Psoas muscle (tissue), 7 donors: ENCODE measurements at regions not wholly inside any gene's neighbourhood (a gene's known extent, or its start where the extent isn't known, plus 50 kb on each side); places are given as distances from the start of the nearest gene placed in this dataset.

Source experiments
- ATAC-seq, 4 donors: fragments of 200-7000 bp; cut with Tn5 transposase; one replicate each; pipeline ENCODE4 v1.9.1; 2020; ENCODE audit warnings: moderate library complexity in 3 of 4, mild to moderate bottlenecking in 2 of 4
- DNase-seq, 2 donors: peaks; one replicate each; pipeline ENCODE4 v3.0.0-alpha.2; 2020
- H3K27ac ChIP-seq: fragments of 200-600 bp; one replicate; pipeline ENCODE4 v1.8.0; 2022
- H3K27me3 ChIP-seq, 3 donors: fragments of 200-600 bp in 1 of 3; one replicate each; pipeline versions ENCODE4 v1.6.1 to v1.8.0; 2013 to 2022; ENCODE audit warnings: low read length in 2 of 3, mild to moderate bottlenecking in 2 of 3, moderate library complexity in 1 of 3; ENCODE audit not compliant: insufficient read depth in 3 of 3
- H3K36me3 ChIP-seq, 2 donors: fragments of 200-600 bp in 1 of 2; one replicate each; pipeline versions ENCODE4 v1.6.1 to v1.8.0; 2013 to 2022; ENCODE audit warnings: low read depth in 1 of 2, mild to moderate bottlenecking in 1 of 2, moderate library complexity in 1 of 2; ENCODE audit not compliant: insufficient read depth in 1 of 2
- H3K4me1 ChIP-seq: fragments of 200-600 bp; one replicate; pipeline ENCODE4 v1.8.0; 2022
- H3K4me3 ChIP-seq: fragments of 200-600 bp; one replicate; pipeline ENCODE4 v1.8.0; 2022; ENCODE audit warnings: mild to moderate bottlenecking
- H3K9me3 ChIP-seq: fragments of 200-600 bp; one replicate; pipeline ENCODE4 v1.8.0; 2022
- CTCF ChIP-seq: fragments of 200-600 bp; IDR thresholded peaks from one replicate; pipeline ENCODE4 v1.8.0; 2022; ENCODE audit warnings: antibody characterized with exemption
- WGBS, 3 donors: extraction: QIAGEN DNeasy Blood & Tissue Kit; methylation state at CpG; one replicate each; pipeline versions ENCODE4 v1.1.6 to v1.1.7; 2013; 5-methylcytosine and 5-hydroxymethylcytosine counted together
- intact Hi-C, 2 donors: fragments of 100-400 bp; cut with DNase I; formaldehyde crosslinking; loops; one replicate each; pipeline versions ENCODE4 v1.11.0 to v1.14.2; 2022
- donor health status: healthy with polysubstance abuse.
- donor health status: DM: no; HTN: no; CAD: no; lungs with moderate emphysema.
- donor health status: Bipolar disorder and iron deficiency.
- donor health status: healthy.
- donor health status: DM: yes; HTN: yes; CAD: no.
- donor health status: DM: no; HTN: no; CAD: no.
- donor health status: DM: yes; HTN: yes; CAD: no.

GRCh38 chr18:78635093-78635800, 344.4 kb upstream of the SALL3 start:
- intact Hi-C loops, result no loop called here
- Histone ChIP-seq H3K9me3 (no peaks in the 10 kb centered on the region), H3K36me3 (no peaks in the 10 kb centered on the region), H3K4me3 (no peak overlapping the region), H3K4me1 (no peaks in the 10 kb centered on the region), H3K27me3 (no peaks in the 10 kb centered on the region), H3K27ac (no peak overlapping the region)
- no peak for DNase-seq
- no peak for ATAC-seq
- TF ChIP-seq CTCF, result no peak
- 82 to 86% (median 83%) methylated on average over 29 of the region's 29 CpGs for WGBS, 3 donors

- no peak overlapping the region for H3K27ac ChIP-seq
- no peak for DNase-seq
- intact Hi-C loops, result no loop called here
- no peak for ATAC-seq
- TF ChIP-seq CTCF, result no peak
- no peaks in the 10 kb centered on the region for H3K27me3 ChIP-seq
- 88 to 91% (median 88%) methylated on average over 2 of the region's 2 CpGs for WGBS, 3 donors
- no peaks in the 10 kb centered on the region for H3K4me1 ChIP-seq
- no peaks in the 10 kb centered on the region for H3K9me3 ChIP-seq
- H3K4me3 ChIP-seq, result no peak overlapping the region
- no peaks in the 10 kb centered on the region for H3K36me3 ChIP-seq
Measured at GRCh38 chr18:78636260-78636659, 343.4 kb upstream of the SALL3 start.

GRCh38 chr18:78637442-78638402, 341.9 kb upstream of the SALL3 start:
- intact Hi-C loops, result no loop called here
- H3K27me3 ChIP-seq, result no peaks in the 10 kb centered on the region
- no peak for TF ChIP-seq CTCF
- no peak overlapping the region for H3K27ac ChIP-seq
- WGBS, 3 donors, result 85 to 89% (median 86%) methylated on average over 63 to 70 of the region's 70 CpGs
- no peak overlapping the region for H3K4me3 ChIP-seq
- no peaks in the 10 kb centered on the region for H3K36me3 ChIP-seq
- DNase-seq (no peak), ATAC-seq (no peak)
- H3K9me3 ChIP-seq, result no peaks in the 10 kb centered on the region
- H3K4me1 ChIP-seq, result no peaks in the 10 kb centered on the region

DNA sequence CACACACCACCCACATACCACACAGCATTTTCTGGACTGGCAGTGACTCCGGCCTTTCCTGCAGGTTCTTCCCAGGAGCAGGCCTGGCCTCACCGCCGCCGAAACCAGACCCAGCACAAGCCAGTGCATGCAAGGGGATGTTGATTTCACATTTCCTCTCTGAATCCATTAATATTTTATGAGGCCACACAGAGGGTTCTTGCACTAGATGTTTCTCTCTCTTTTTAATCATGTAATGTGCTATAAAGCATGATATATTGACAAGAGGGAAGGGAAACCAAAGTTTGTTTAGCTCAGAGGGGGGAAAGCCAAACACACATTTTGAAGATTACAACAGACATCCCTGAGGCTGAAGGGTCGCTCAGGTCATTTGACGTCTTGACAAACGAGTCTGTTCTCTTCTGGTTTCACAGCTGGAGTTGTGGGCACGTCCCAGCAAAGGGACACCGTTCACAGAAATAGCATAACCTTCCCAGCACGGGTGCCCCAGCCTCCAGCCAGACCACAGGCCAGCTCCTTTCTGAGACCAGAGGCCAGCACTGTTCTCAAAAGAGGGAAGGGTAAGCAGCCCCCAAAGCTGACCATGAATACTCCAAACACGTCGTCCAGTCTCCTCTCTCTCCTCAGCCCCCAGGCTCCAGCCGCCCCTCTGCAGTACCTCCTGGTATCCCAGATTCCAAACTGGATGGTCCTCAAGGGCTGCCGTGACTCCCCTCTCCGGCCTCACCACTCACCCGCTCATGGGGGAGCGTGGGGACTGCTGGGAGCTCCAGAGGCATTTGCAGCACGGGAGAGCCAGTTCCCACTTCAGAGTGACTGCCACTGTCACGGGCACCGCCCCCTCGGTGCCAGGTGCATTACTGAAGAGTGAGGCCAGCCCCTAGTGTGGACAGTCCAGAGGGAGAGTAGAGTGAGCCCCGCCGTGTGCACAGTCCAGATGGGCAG, 340.3 kb upstream of the SALL3 start:
- H3K4me3 ChIP-seq, result no peak overlapping the region
- H3K4me1 ChIP-seq, result no peaks in the 10 kb centered on the region
- WGBS, 3 donors, result 56 to 64% (median 61%) methylated on average over 23 of the region's 23 CpGs
- H3K27me3 ChIP-seq, result no peaks in the 10 kb centered on the region
- DNase-seq (no peak), ATAC-seq (no peak)
- TF ChIP-seq CTCF, result no peak
- no peak overlapping the region for H3K27ac ChIP-seq
- H3K36me3 ChIP-seq, result no peaks in the 10 kb centered on the region
- H3K9me3 ChIP-seq, result no peaks in the 10 kb centered on the region
- intact Hi-C loops, result no loop called here
